Stimulated activated naive CD8-positive, alpha-beta T cell treated with anti-CD3 and anti-CD28 coated beads, Interleukin-15, Interleukin-2, amounts not matched to agents 100 ng/mL and 50 ng/mL, for 24 hours (primary cell): ENCODE measurements at regions not wholly inside any gene's neighbourhood (a gene's known extent, or its start where the extent isn't known, plus 50 kb on each side); places are given as distances from the start of the nearest gene placed in this dataset.

Experiments used
- H3K27ac Mint-ChIP-seq: one replicate; pipeline ENCODE4 v1.8.0; 2021; ENCODE audit warnings: mild to moderate bottlenecking, mixed read lengths
- H3K27me3 Mint-ChIP-seq: one replicate; pipeline ENCODE4 v1.8.0; 2021; ENCODE audit warnings: mixed read lengths
- H3K36me3 Mint-ChIP-seq: one replicate; pipeline ENCODE4 v1.8.0; 2021; ENCODE audit warnings: low read depth, mixed read lengths
- H3K4me1 Mint-ChIP-seq: one replicate; pipeline ENCODE4 v1.8.0; 2021; ENCODE audit warnings: low read depth, mixed read lengths
- H3K4me3 Mint-ChIP-seq: one replicate; pipeline ENCODE4 v1.8.0; 2021; ENCODE audit warnings: mild to moderate bottlenecking, mixed read lengths
- H3K9me3 Mint-ChIP-seq: one replicate; pipeline ENCODE4 v1.8.0; 2021; ENCODE audit warnings: mixed read lengths

DNA sequence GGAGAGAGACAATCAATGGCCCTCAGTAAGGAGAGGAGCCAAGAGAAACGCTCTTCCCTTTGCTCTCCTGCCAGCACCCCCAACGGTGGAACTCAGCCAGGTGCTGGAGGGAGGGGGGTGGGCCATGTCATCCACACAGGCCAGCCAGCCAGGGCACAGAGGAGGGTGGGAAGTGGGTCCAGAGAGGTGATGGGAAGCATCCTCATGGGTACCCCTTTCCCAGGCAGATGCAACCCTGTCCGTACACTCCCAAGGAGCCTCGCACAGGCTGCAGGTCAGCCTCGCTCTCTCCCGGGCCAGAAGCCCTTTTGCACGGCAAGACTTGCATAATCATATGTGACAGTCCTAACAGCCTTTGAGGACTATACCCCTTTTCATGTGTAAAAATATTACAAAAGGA, 142.0 kb upstream of the NAMPT start:
- peaks cover 4% of the 10 kb centered on the region for H3K27me3 Mint-ChIP-seq
- peaks cover 10% of the 10 kb centered on the region for H3K36me3 Mint-ChIP-seq
- no peak overlapping the region for H3K4me3 Mint-ChIP-seq
- H3K9me3 Mint-ChIP-seq = peaks cover 4% of the 10 kb centered on the region
- peak overlapping the region; percentile 99 for H3K27ac Mint-ChIP-seq
- peaks cover 61% of the 10 kb centered on the region for H3K4me1 Mint-ChIP-seq

DNA sequence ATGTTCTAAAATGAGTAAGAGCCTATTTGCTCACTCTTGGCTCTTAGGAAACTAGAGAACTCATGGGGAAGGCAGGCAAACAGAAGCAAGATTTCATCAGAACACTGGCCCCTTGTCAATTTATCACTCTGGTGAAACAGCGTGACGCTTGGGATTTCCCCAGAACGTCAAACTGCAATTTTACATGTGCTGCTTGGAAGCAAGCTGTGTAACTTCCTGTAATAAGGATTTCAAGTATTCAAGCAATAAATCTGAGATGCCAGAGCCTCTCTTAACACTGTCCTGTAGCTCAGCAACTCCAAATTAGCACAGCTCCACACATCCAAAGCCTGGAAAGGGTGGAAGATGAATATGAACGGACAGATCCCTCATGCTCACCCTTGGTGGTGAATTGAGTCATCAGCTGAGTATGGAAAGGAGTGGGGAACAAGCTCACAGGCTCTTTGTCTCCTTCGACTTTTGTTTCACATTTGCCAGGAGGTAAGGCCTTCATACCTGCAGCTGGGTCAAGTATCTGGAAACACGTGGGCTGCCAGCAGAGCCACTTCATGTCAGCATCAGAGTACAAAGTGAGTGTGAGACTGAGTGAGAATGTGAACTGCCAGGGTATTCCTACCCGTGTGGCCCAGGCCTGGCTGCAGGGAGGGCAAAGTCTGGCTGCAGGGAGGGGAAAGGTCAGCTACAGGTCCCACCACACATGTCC, 140.4 kb upstream of the NAMPT start:
- peak overlapping the region; percentile 99 for H3K27ac Mint-ChIP-seq
- peaks cover 10% of the 10 kb centered on the region for H3K36me3 Mint-ChIP-seq
- H3K4me3 Mint-ChIP-seq = peak overlapping the region; percentile 80
- peaks cover 4% of the 10 kb centered on the region for H3K27me3 Mint-ChIP-seq
- peaks cover 4% of the 10 kb centered on the region for H3K9me3 Mint-ChIP-seq
- peaks cover 78% of the 10 kb centered on the region for H3K4me1 Mint-ChIP-seq

DNA sequence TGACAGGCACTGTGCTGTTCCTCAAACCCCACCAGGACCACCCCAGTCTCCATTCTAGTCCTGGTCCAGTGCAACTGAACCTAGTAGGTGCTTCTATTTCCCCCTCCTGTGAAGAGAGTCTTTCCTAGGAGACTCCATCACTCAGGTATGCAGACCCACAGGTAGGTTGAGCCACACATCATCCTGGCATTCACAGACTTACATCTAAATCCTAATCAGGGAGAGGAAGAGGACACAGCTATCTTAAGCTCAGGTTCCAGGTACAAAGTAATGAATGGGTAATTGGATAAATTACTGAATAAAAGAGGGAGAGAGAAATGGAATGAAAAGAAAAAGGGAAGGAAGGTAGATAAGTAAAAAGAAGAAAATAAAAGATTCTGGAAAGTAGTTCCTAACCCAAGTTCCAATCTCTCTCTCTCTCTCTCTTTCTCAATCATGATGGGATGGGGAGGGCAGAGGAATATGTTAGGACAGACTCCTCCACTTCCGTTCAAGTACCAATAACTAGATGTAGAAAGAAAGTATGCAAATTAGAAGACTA, 139.8 kb upstream of the NAMPT start:
- Mint-ChIP-seq H3K4me1 (peaks cover 81% of the 10 kb centered on the region), H3K36me3 (peaks cover 10% of the 10 kb centered on the region), H3K27me3 (peaks cover 4% of the 10 kb centered on the region), H3K4me3 (peak overlapping the region; percentile 80), H3K9me3 (peaks cover 4% of the 10 kb centered on the region), H3K27ac (peak overlapping the region; percentile 99)

DNA sequence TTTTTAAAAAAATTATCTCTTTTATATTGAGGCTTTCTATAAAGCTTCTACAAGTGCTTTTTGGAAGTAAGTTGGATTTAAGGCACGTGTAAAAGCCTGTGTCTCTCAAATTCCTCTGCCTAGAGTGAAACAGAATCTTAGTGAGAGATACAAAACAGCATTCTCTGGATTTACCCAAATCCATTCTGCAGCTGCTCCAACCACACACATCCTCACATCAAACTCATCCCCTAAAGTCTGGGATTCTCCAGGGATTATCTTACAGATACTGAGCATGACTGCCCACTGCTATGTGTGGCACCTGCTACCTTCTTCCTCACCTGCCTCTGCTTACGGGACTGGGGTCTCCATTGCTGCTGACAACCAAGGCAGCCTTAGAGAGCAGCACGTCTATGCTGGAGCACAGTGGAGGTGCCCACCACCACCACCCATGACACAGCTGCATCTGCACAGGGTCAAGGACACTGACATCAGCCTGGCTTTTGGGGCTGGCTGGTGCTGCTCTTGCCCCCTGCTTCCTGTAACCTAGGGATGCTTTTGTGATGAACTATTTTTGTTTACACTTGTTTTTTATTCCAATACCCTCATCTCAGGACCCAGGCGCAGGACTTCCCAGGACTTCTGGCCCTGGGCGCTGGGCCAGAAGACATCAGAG, 139.2 kb upstream of the NAMPT start:
- peaks cover 10% of the 10 kb centered on the region for H3K36me3 Mint-ChIP-seq
- H3K27ac Mint-ChIP-seq = peak overlapping the region; percentile 99
- H3K9me3 Mint-ChIP-seq = peaks cover 4% of the 10 kb centered on the region
- peak overlapping the region; percentile 80 for H3K4me3 Mint-ChIP-seq
- peaks cover 83% of the 10 kb centered on the region for H3K4me1 Mint-ChIP-seq
- H3K27me3 Mint-ChIP-seq = no peaks in the 10 kb centered on the region

DNA sequence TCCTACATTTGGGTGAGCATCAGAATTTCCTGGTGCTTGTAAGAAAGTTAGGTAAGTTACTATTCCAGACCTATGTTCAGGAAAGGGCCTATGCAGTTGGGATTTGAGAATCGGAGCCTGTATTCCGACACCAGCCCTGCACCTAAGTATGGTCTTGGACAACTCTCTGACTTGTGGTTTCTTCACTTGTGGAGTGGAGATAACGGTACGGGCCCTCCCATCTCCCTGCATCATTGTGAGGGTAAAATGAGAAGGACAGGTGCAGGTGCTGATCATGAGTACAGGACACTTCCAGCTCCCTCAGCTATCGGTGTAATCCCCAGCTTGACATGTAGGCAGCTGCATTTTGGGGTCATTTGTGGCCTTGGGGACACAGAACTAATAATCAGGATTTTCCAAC, 138.3 kb upstream of the NAMPT start:
- Mint-ChIP-seq H3K36me3 (peaks cover 10% of the 10 kb centered on the region), H3K9me3 (peaks cover 4% of the 10 kb centered on the region)

DNA sequence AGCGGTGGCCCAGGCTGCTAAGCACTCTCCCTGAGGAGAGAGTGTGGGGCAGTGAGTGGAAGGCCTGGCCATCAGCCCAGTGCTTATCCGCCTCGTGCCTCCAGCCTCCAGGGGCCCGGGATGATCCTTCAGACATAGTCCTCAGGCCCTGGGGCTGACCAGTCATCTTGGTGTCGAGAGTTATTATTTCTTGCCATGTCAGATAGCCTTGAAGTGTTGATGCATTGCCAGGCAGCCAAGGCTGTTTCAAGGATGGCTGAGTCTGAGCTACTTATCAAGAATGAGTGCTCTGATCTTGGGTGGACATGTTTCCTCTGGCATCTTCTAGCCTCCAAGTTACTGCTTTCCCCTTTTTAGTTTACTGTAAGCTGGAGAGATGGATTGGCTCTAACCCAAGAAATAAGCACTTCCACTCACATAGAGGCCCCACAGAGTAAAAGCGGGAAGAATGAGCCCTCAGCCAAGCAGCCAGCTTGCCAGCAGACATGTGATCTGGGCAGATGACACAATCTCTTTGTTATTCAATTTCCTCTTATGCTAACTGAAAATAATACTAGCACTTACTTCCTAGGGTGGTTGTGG, 136.5 kb upstream of the NAMPT start:
- H3K4me1 Mint-ChIP-seq = peaks cover 90% of the 10 kb centered on the region
- peaks cover 13% of the 10 kb centered on the region for H3K36me3 Mint-ChIP-seq
- peak overlapping the region; percentile 90 for H3K27ac Mint-ChIP-seq
- H3K9me3 Mint-ChIP-seq = peaks cover 7% of the 10 kb centered on the region
- peaks cover 5% of the 10 kb centered on the region for H3K27me3 Mint-ChIP-seq
- H3K4me3 Mint-ChIP-seq = peak overlapping the region; percentile 21

More for the DNA sequence above, 138.3 kb upstream of the NAMPT start:
- Mint-ChIP-seq H3K27me3 (no peaks in the 10 kb centered on the region), H3K4me3 (no peak overlapping the region), H3K27ac (peak overlapping the region; percentile 41), H3K4me1 (peaks cover 91% of the 10 kb centered on the region)

DNA sequence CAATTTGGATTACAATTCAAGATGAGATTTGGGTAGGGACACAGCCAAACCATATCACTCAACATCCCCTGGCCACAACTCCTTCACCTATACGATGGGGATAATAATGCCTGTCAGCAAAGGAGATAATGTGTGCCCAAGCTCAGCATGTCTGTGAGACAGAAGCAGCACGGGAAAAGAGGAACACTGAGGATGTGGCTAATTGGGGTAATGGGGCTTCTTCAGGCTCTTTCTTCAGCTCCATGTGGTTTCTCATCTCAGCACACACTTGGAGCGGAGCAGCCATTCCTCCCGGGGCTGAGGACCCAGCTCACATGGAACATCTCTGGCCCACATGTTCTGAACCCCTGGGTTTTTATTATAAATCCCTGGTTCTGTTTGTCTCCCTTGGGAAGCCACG, 136.0 kb upstream of the NAMPT start:
- peaks cover 9% of the 10 kb centered on the region for H3K9me3 Mint-ChIP-seq
- peaks cover 84% of the 10 kb centered on the region for H3K4me1 Mint-ChIP-seq
- H3K36me3 Mint-ChIP-seq = peaks cover 15% of the 10 kb centered on the region
- H3K4me3 Mint-ChIP-seq = no peak overlapping the region
- H3K27me3 Mint-ChIP-seq = peaks cover 8% of the 10 kb centered on the region
- peak overlapping the region; percentile 90 for H3K27ac Mint-ChIP-seq

DNA sequence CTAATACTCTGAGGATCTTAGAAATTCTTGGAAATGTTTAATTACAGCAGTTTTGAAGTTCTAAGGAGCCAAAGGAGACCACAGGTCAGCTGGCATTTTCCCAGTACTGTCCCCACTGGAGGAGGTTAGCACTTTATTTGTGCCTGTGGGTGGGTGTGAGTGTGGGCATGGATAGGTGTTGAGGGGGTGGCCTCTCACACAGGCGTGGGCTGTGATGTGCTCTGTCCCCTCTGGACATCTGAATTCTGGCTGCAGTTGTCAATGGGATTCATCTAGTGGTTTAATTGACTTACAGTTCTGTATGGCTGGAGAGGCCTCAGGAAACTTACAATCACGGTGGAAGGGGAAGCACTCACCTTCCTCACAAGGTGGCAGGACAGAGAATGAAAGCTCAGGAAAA, 135.4 kb upstream of the NAMPT start:
- H3K27me3 Mint-ChIP-seq = peaks cover 13% of the 10 kb centered on the region
- peaks cover 79% of the 10 kb centered on the region for H3K4me1 Mint-ChIP-seq
- peak overlapping the region; percentile 3 for H3K4me3 Mint-ChIP-seq
- peaks cover 9% of the 10 kb centered on the region for H3K9me3 Mint-ChIP-seq
- peak overlapping the region; percentile 90 for H3K27ac Mint-ChIP-seq
- peaks cover 15% of the 10 kb centered on the region for H3K36me3 Mint-ChIP-seq

DNA sequence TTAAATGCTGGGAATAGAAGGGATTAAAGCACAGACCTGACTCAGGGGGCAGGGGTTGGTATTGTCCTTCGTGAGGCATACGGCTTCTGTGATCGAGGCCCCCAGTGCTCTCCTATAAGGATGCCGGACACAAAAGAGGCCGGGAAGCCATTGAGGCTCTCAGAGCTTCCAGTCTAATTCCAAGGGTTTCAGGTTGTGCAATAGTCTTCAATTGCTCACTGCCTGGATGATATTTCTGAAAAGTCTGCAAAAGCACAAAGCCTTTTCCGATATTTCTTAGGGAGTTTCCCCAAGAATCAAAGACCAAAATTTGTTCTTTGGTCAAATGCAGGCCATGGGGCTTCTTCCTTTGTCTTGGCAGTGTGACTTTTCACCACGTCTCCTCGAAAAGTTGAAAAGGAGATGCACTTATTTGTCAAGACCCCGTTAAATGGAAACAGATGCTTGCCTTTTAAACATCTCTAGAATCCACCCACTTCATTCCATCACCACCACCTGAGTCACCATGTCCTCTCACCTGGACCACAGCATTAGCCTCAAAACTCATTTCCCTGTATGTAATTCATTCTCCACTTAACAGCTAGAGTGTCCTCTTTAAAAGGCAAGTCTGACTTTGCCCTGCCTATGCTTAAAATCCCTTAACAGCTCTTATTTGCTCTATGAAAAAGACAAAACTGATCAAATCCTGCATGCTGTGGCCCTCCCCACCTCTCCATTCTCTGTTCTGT, 134.8 kb upstream of the NAMPT start:
- H3K4me1 Mint-ChIP-seq = peaks cover 73% of the 10 kb centered on the region
- peaks cover 15% of the 10 kb centered on the region for H3K27me3 Mint-ChIP-seq
- peaks cover 15% of the 10 kb centered on the region for H3K36me3 Mint-ChIP-seq
- H3K4me3 Mint-ChIP-seq = peak overlapping the region; percentile 3
- H3K27ac Mint-ChIP-seq = peak overlapping the region; percentile 90
- peaks cover 9% of the 10 kb centered on the region for H3K9me3 Mint-ChIP-seq

DNA sequence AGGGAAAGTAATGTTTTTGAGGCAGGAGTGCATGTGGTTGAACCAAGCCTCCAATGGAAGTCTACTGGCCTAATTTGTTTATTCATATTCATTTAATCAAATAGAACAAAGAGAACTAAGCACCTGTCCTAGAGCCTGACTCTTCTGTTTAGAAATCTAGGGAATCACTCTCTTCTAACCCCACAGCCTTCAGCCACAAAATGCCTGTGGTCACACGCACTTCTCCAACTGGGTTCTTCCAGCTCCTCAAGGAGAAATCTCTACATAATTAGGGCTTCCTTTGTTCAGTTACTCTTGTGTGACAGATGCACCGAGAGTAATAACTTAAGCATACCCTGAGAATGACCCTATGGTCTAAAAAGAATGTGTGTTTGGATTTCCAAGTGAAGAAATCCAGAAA, 133.7 kb upstream of the NAMPT start:
- Mint-ChIP-seq H3K36me3 (peaks cover 15% of the 10 kb centered on the region), H3K27me3 (peaks cover 16% of the 10 kb centered on the region), H3K4me3 (no peak overlapping the region), H3K4me1 (peaks cover 62% of the 10 kb centered on the region), H3K27ac (peak overlapping the region; percentile 42), H3K9me3 (peaks cover 9% of the 10 kb centered on the region)

DNA sequence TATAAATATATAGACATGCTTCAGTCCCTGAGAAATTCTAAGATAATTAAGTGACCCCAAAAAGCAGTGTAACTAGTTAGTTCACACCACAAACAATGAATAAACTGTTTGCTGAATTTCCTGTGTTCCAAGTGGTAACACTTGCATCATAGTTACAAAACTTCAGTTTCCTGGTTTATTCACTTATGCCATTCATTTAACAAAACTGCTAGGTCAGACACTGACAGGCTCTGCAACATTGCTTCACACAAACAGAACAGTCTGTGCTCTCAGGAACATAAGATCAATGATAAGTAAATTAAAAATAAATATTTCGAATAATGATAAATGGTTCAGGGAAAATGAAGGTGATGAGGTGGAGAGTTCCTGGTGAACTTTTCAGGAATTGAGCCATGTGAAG, 133.3 kb upstream of the NAMPT start:
- Mint-ChIP-seq H3K27me3 (peaks cover 20% of the 10 kb centered on the region), H3K36me3 (peaks cover 15% of the 10 kb centered on the region), H3K4me3 (no peak overlapping the region), H3K4me1 (peaks cover 58% of the 10 kb centered on the region), H3K27ac (peak overlapping the region; percentile 6), H3K9me3 (peaks cover 9% of the 10 kb centered on the region)

DNA sequence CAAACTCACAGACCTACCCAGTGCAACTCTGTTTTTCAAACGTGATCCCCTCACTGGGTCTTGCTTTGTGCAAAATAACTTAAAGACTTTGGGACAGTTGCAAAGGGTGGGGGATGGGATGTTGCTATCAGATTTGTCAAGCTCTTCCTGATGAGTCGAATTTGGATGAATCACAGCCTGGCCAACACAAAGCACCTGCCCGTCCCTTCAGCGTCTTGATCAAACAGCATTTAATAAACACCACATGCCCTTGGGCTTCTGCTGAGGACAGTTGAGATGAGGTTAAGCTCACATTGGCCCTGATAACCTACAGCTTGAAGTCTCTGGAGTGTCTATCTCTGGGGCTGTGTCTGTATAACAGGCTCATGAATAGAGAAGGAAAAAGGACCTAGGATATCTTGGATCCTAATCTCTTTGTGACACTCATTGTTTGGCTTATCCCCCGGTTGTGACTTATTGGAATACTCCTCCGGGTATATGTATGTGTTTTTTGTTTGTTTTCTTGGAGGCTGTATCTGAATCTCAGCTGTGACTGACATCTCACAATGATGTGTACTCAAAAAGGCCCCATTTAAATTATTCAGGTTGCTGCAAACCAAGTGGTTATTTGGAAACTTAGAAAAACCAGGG, 132.6 kb upstream of the NAMPT start:
- H3K4me1 Mint-ChIP-seq = peaks cover 51% of the 10 kb centered on the region

DNA sequence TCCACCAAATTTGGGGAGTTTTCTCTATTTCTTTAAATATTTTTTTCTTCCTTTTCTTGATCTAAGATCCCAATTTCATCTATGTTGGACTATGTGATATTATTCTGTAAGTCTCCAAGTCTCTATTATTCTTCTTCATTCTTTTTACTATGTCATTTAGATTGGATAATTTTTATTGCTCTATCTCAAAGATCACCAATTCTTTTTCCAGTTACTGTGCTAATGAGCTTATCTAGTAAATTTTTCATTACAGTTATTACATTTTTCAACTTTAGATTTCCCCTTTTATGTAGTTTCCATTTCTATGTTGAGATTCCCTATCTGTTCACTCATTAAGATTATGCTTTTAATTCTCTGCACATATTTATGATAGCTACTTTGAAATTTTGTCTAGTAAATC, 131.6 kb upstream of the NAMPT start:
- H3K4me3 Mint-ChIP-seq = no peak overlapping the region
- peaks cover 12% of the 10 kb centered on the region for H3K36me3 Mint-ChIP-seq
- no peak overlapping the region for H3K27ac Mint-ChIP-seq
- H3K27me3 Mint-ChIP-seq = peaks cover 31% of the 10 kb centered on the region
- H3K9me3 Mint-ChIP-seq = peaks cover 9% of the 10 kb centered on the region
- H3K4me1 Mint-ChIP-seq = peaks cover 41% of the 10 kb centered on the region

More for the DNA sequence above, 132.6 kb upstream of the NAMPT start:
- no peak overlapping the region for H3K27ac Mint-ChIP-seq
- no peak overlapping the region for H3K4me3 Mint-ChIP-seq
- H3K27me3 Mint-ChIP-seq = peaks cover 23% of the 10 kb centered on the region
- H3K9me3 Mint-ChIP-seq = peaks cover 9% of the 10 kb centered on the region
- peaks cover 11% of the 10 kb centered on the region for H3K36me3 Mint-ChIP-seq

DNA sequence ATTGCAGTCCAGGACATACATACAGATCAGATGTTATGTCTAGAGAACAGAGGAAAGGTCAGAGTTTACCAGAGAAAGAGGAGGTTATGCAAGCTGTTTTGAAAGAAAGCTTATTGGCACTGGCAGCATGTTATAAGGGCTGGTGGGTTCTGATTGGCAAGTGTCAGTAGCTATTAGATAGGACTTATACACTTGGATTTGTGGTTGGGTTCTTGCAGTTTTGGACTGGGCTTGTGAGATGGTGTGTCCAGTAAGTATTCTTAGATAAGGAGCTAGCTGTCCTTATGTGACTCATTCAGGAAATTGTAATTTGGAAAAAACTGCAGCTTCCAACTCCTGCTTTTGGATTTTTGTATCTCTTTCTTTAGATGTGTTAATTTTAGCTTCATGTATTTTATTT, 130.7 kb upstream of the NAMPT start:
- Mint-ChIP-seq H3K27me3 (peaks cover 41% of the 10 kb centered on the region), H3K4me1 (peaks cover 35% of the 10 kb centered on the region), H3K9me3 (peaks cover 9% of the 10 kb centered on the region), H3K36me3 (peaks cover 14% of the 10 kb centered on the region), H3K27ac (no peak overlapping the region), H3K4me3 (no peak overlapping the region)
